ENCODE measurements at regions not wholly inside any gene's neighbourhood (a gene's known extent, or its start where the extent isn't known, plus 50 kb on each side); places are given as distances from the start of the nearest gene placed in this dataset.
A peak's percentile ranks its signal among the peaks of the same experiment; 100 is the strongest.

- DNase-seq (ENCODE audit: extremely low spot score, unreplicated experiment): no peak
- no peaks in the 10 kb centered on the region for H3K4me1 Mint-ChIP-seq (ENCODE audit: unreplicated experiment)
- H3K4me3 Mint-ChIP-seq (ENCODE audit: unreplicated experiment): no peak overlapping the region
- TF ChIP-seq CTCF (IDR thresholded peaks at IDR 0.05): peak; percentile 97
- H3K27ac Mint-ChIP-seq (ENCODE audit: unreplicated experiment): no peak overlapping the region
- H3K9me3 Mint-ChIP-seq (ENCODE audit: unreplicated experiment): no peaks in the 10 kb centered on the region
- H3K27me3 Mint-ChIP-seq (ENCODE audit: unreplicated experiment): peaks cover 32% of the 10 kb centered on the region
- H3K36me3 Mint-ChIP-seq (ENCODE audit: unreplicated experiment): no peaks in the 10 kb centered on the region
Observed at GRCh38 chr11:131064373-131064991, 148.2 kb upstream of the SNX19 start.

- Mint-ChIP-seq H3K4me3 (ENCODE audit: unreplicated experiment) (no peak overlapping the region), H3K4me1 (ENCODE audit: unreplicated experiment) (no peaks in the 10 kb centered on the region), H3K27ac (ENCODE audit: unreplicated experiment) (no peak overlapping the region), H3K9me3 (ENCODE audit: unreplicated experiment) (no peaks in the 10 kb centered on the region), H3K27me3 (ENCODE audit: unreplicated experiment) (peaks cover 26% of the 10 kb centered on the region), H3K36me3 (ENCODE audit: unreplicated experiment) (no peaks in the 10 kb centered on the region)
- no peak for TF ChIP-seq CTCF (IDR thresholded peaks at IDR 0.05)
- DNase-seq (ENCODE audit: extremely low spot score, unreplicated experiment): no peak
Observed at GRCh38 chr11:131065435-131066413, 149.4 kb upstream of the SNX19 start.

GRCh38 chr11:131066551-131066950 lies 150.3 kb upstream of the SNX19 start:
- Mint-ChIP-seq H3K9me3 (ENCODE audit: unreplicated experiment) (no peaks in the 10 kb centered on the region), H3K4me1 (ENCODE audit: unreplicated experiment) (no peaks in the 10 kb centered on the region)

GRCh38 chr11:131070365-131070764 lies 154.1 kb upstream of the SNX19 start:
- Mint-ChIP-seq H3K27ac (ENCODE audit: unreplicated experiment) (no peak overlapping the region), H3K9me3 (ENCODE audit: unreplicated experiment) (no peaks in the 10 kb centered on the region), H3K4me3 (ENCODE audit: unreplicated experiment) (no peak overlapping the region), H3K36me3 (ENCODE audit: unreplicated experiment) (no peaks in the 10 kb centered on the region), H3K4me1 (ENCODE audit: unreplicated experiment) (peaks cover 2% of the 10 kb centered on the region), H3K27me3 (ENCODE audit: unreplicated experiment) (no peaks in the 10 kb centered on the region)
- TF ChIP-seq CTCF (IDR thresholded peaks at IDR 0.05): no peak
- no peak for DNase-seq (ENCODE audit: extremely low spot score, unreplicated experiment)

More at GRCh38 chr11:131066551-131066950, 150.3 kb upstream of the SNX19 start:
- H3K27ac Mint-ChIP-seq (ENCODE audit: unreplicated experiment): no peak overlapping the region
- peaks cover 19% of the 10 kb centered on the region for H3K27me3 Mint-ChIP-seq (ENCODE audit: unreplicated experiment)
- TF ChIP-seq CTCF (IDR thresholded peaks at IDR 0.05): no peak
- H3K36me3 Mint-ChIP-seq (ENCODE audit: unreplicated experiment): no peaks in the 10 kb centered on the region
- no peak for DNase-seq (ENCODE audit: extremely low spot score, unreplicated experiment)
- no peak overlapping the region for H3K4me3 Mint-ChIP-seq (ENCODE audit: unreplicated experiment)

- TF ChIP-seq CTCF (IDR thresholded peaks at IDR 0.05): no peak
- DNase-seq (ENCODE audit: extremely low spot score, unreplicated experiment): no peak
- Mint-ChIP-seq H3K27ac (ENCODE audit: unreplicated experiment) (no peak overlapping the region), H3K4me3 (ENCODE audit: unreplicated experiment) (no peak overlapping the region), H3K36me3 (ENCODE audit: unreplicated experiment) (no peaks in the 10 kb centered on the region), H3K9me3 (ENCODE audit: unreplicated experiment) (no peaks in the 10 kb centered on the region), H3K4me1 (ENCODE audit: unreplicated experiment) (peaks cover 4% of the 10 kb centered on the region), H3K27me3 (ENCODE audit: unreplicated experiment) (no peaks in the 10 kb centered on the region)
Observed at GRCh38 chr11:131073167-131073566, 156.9 kb upstream of the SNX19 start.
